ENCODE measurements at regions not wholly inside any gene's neighbourhood (a gene's known extent, or its start where the extent isn't known, plus 50 kb on each side); places are given as distances from the start of the nearest gene placed in this dataset.

GRCh38 chr1:118334506-118334905, 149.5 kb upstream of the SPAG17 start:
- Histone ChIP-seq H2AFZ (ENCODE audit: low read depth) (no peak overlapping the region), H3K79me2 (ENCODE audit: insufficient read depth) (no peaks in the 10 kb centered on the region), H3K9me3 (no peaks in the 10 kb centered on the region), H3F3A (replicated peaks; ENCODE audit: insufficient read depth) (no peaks in the 10 kb centered on the region), H3K36me3 (replicated peaks in 1 of 2; ENCODE audit: control insufficient read depth in 1 of 2, insufficient read depth in 2 of 2, low read length in 1 of 2) (no peaks in the 10 kb centered on the region), H4K20me1 (ENCODE audit: insufficient read depth) (no peaks in the 10 kb centered on the region), H3K27me3 (ENCODE audit: insufficient read depth) (no peaks in the 10 kb centered on the region), H3K9me2 (no peaks in the 10 kb centered on the region), H3K4me2 (no peak overlapping the region), H3K4me1 (ENCODE audit: control insufficient read depth in 1 of 2, insufficient read depth in 2 of 2, low read depth in 1 of 2, low read length in 1 of 2) (no peaks in the 10 kb centered on the region), H3K4me3 (ENCODE audit: low read depth in 2 of 2, low read length in 1 of 2) (no peak overlapping the region), H3K9ac (no peak overlapping the region), H3K27ac (ENCODE audit: low read depth in 2 of 2, low read length in 1 of 2) (no peak overlapping the region)
- no peak for DNase-seq
- TF ChIP-seq USF1 (IDR thresholded peaks at IDR 0.05; ENCODE audit: borderline replicate concordance, low read depth) (no peak), ELF1 (IDR thresholded peaks at IDR 0.05) (no peak), FOXM1 (IDR thresholded peaks at IDR 0.05; ENCODE audit: low read depth) (no peak), RXRA (IDR thresholded peaks at IDR 0.05; ENCODE audit: borderline replicate concordance, low read depth) (no peak), SMC3 (IDR thresholded peaks at IDR 0.05; ENCODE audit: low read depth, low read length) (no peak), NRF1 (IDR thresholded peaks at IDR 0.05; ENCODE audit: low read depth, low read length) (no peak), YY1 (IDR thresholded peaks at IDR 0.05; ENCODE audit: low read depth) (no peak), RCOR1 (IDR thresholded peaks at IDR 0.05; ENCODE audit: low read length) (no peak), GATA2 (CRISPR knock-in tag; IDR thresholded peaks at IDR 0.05) (no peak), CHD2 (IDR thresholded peaks at IDR 0.05; ENCODE audit: low read length, partially characterized antibody) (no peak), TEAD4 (IDR thresholded peaks at IDR 0.05; ENCODE audit: borderline replicate concordance, insufficient read depth) (no peak), IRF3 (IDR thresholded peaks at IDR 0.05; ENCODE audit: low read depth, low read length) (no peak), NFIC (IDR thresholded peaks at IDR 0.05; ENCODE audit: borderline replicate concordance) (no peak), GABPA (IDR thresholded peaks at IDR 0.05; ENCODE audit: low read depth) (no peak)
- POLR2A ChIA-PET, result no interaction called here
- CTCF ChIA-PET, result no interaction called here
- 10% methylated on average over 1 of the region's 1 CpG for WGBS (ENCODE audit: low lambda C conversion rate)

DNA sequence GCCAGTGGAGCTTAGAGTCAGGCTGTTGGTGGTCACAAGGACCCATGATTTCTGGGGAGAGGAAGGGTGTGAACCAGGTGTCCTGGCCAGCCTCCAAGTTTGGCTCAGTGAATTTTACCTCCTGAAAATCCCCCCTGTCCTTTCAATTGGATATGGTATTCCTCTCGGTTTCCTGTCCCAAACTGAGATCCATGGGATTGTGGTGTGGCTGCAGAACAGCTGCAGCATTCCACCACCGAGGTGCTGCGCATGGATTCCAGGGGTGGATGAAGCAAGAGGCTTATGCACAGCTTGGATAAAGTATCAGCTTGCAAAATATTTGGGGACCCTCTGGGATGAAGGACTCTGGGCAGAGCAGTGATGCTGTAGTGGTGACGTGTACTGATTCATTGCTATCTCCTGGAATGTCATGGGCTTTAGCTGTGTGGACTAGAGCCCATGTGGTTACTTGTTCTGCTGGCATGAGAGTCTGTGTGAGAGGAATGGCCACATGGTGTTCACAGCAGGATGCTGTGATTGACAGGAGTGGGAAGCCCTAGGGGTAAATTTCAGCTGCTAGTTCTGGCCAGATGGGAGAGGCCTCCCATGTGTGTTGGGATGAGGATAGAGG, 148.7 kb upstream of the SPAG17 start:
- no peak for TF ChIP-seq TCF12 (IDR thresholded peaks at IDR 0.05)
- no peak for TF ChIP-seq MXI1 (IDR thresholded peaks at IDR 0.05; ENCODE audit: low read depth, low read length)
- Histone ChIP-seq H3K27ac (ENCODE audit: low read depth in 2 of 2, low read length in 1 of 2) (no peak overlapping the region), H3K4me2 (no peak overlapping the region), H3K79me2 (ENCODE audit: insufficient read depth) (no peaks in the 10 kb centered on the region), H2AFZ (ENCODE audit: low read depth) (no peak overlapping the region), H4K20me1 (ENCODE audit: insufficient read depth) (no peaks in the 10 kb centered on the region), H3K9ac (no peak overlapping the region), H3K36me3 (replicated peaks in 1 of 2; ENCODE audit: control insufficient read depth in 1 of 2, insufficient read depth in 2 of 2, low read length in 1 of 2) (no peaks in the 10 kb centered on the region), H3K4me1 (ENCODE audit: control insufficient read depth in 1 of 2, insufficient read depth in 2 of 2, low read depth in 1 of 2, low read length in 1 of 2) (no peaks in the 10 kb centered on the region), H3K27me3 (ENCODE audit: insufficient read depth) (no peaks in the 10 kb centered on the region), H3F3A (replicated peaks; ENCODE audit: insufficient read depth) (no peaks in the 10 kb centered on the region), H3K4me3 (ENCODE audit: low read depth in 2 of 2, low read length in 1 of 2) (no peak overlapping the region), H3K9me3 (no peaks in the 10 kb centered on the region), H3K9me2 (no peaks in the 10 kb centered on the region)
- no peak for DNase-seq
- CTCF ChIA-PET, result no interaction called here
- 6% methylated on average over 3 of the region's 4 CpGs for WGBS (ENCODE audit: low lambda C conversion rate)
- POLR2A ChIA-PET, result no interaction called here

Measured in SK-N-SH (cell line).